ENCODE measurements at regions not wholly inside any gene's neighbourhood (a gene's known extent, or its start where the extent isn't known, plus 50 kb on each side); places are given as distances from the start of the nearest gene placed in this dataset.

DNA sequence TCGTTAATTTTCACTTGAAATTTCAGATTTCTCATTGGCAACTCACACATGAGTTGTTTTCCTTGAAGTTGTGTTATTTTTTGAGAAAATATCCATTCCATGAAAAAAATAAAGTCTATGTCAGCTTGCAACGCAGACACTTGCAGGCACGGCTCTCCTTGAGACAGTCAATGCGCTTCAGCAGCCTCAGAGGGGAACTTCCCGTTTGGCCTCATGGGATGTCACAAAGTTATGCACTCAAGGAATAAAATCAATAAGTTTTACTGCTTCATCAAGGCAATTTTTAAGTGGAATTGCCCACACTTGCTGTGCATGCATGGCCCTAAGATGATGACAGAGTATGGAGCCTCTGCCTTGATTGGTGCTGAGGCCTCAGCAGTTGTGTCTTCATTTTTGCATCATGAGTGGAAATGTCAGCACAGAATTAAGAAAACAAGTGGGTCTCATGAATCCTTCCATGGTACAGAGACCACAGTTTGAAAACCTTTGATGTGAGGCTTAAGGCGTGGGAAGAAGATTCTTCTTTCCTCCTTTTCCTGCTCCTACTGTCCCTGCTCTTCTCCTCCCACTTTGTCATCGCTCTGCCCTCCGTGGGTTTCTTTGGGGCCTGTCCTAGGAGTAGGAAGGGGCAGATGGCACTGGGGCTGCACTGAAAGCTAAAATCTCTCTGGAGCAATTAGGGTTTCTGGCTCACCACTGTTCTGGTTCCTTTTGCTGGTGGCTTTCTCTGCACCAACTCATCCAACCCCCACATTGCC, 509.0 kb upstream of the B3GAT1 start:
- TF ChIP-seq CTCF (CRISPR knock-in tag; IDR thresholded peaks at IDR 0.05) (no peak), ZNF318 (CRISPR knock-in tag; IDR thresholded peaks at IDR 0.05) (no peak), ZNF143 (CRISPR knock-in tag; IDR thresholded peaks at IDR 0.05) (no peak), REXO4 (CRISPR knock-in tag; IDR thresholded peaks at IDR 0.05; ENCODE audit: borderline replicate concordance) (no peak), SAFB2 (CRISPR knock-in tag; IDR thresholded peaks at IDR 0.05; ENCODE audit: borderline replicate concordance, low read depth) (no peak)
- TF ChIP-seq, protein P1, sequence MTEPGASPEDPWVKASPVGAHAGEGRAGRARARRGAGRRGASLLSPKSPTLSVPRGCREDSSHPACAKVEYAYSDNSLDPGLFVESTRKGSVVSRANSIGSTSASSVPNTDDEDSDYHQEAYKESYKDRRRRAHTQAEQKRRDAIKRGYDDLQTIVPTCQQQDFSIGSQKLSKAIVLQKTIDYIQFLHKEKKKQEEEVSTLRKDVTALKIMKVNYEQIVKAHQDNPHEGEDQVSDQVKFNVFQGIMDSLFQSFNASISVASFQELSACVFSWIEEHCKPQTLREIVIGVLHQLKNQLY (CRISPR knock-in tag; IDR thresholded peaks at IDR 0.05), result no peak
